ENCODE measurements at regions not wholly inside any gene's neighbourhood (a gene's known extent, or its start where the extent isn't known, plus 50 kb on each side); places are given as distances from the start of the nearest gene placed in this dataset.

DNA sequence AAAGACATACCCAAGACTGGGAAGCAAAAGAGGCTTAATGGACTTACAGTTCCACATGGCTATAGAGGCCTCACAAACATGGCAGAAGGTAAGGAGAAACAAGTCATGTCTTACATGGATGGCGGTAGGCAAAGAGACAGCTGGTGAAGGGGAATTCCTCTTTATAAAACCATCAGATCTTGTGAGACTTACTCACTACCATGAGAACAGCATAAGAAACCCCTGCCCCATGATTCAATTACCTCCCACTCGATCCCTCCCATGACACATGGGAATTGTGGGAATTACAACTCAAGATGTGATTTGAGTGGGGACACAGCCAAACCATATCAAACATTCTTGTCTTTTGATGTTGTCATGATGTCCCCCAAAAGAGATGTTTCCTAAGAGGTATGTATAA, 103.3 kb downstream of the DUSP10 start:
- DNase-seq, result no peak

DNA sequence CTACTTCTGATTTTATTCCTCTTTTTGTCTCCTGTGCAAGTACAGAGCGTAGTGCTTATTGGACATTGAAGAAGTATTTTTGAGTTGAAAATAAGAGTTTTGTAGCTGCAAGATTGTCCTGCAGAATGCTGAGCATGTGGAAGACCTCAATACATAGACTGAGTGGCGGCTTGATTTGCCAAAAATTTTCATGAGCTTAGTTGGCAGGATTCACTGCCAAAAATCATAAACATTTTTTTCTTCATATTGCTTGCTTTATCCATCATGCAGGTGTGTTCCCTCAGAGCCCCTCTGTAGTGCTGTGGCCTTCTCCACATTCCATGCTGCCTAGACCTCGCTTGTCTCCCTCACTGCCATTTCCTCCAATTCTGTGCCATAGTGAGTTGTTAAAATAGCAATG, 100.1 kb downstream of the DUSP10 start:
- DNase-seq, result no peak

DNA sequence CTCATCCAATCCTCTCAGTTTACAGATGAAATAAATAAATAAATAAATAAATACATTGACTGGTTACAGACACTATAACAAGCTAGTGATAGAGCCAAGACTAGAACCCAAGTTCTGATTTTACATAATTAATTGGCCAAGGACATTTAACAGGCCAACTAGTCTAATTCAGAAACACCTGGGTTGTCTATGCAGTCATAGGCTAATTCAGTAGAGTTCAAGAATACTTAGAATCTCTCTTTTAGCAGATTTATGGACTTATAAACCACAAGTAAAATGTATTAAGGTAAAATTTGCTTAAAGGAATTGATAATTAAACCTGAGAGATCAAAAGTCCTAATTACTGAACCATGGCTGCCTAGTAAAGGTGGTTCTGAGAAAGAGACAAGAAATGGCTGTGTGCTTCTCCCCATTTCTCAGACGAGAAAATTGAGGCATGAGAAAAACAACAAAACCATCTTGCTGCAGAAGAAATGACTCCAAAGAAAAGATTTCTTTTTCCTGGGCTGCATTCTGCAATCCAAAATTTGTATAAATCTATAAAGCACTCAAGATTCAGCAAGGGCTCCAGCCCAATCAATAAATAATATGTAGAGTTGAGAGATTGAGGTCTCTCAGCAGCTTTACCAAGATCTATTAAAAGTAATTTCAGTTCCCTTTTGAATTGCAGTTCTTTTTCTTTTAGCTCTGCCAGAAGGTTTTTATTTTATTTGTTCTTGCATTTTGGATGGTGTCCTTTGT, 98.3 kb downstream of the DUSP10 start:
- no peak for DNase-seq

DNA sequence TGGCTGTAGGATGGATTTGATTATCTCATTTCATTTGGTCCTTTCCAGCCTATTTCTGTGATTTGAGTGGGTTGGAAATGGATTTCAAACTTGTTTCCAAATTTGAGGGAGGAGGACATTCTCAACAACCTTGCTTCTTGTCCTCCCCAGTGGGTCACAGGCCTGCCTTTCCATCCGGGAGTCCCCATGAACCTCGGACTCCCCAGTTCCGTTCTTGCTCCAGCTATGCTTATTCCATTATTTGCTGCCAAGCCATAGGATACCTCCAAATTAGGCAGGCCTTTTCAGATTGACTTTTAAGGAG, 97.8 kb downstream of the DUSP10 start:
- no peak for DNase-seq

DNA sequence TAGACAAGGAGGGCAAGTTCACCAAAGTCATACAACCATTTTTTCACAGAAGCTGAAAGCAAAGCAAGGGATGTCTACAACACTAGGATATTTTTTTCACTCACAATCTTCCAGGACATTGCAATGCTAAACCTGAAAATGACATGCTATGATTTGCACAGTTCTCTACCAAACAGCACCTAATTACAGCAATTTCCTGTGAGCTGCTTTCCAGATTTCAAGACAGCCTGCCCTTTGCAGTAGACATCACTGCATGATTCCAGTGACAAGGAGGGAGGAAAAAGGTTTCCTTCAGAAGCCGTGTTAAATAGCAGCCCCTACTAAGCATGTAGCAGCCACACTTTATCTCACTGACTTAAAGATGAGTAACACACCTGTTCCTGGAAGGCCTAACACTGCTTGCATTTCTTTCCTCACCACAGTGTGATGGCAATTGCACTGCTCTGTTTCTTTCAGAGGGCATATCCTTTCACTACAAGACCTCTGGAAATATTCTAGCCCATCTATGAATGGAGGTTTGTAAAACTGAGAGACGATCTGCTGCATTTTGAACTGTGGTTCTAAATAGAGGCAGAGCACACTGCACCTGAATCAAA, 97.1 kb downstream of the DUSP10 start:
- DNase-seq, result no peak

- DNase-seq, result no peak
These were observed 93.7 kb downstream of the DUSP10 start for GRCh38 chr1:221648201-221648600.

All from stimulated activated CD4-positive, alpha-beta T cell treated with anti-CD3 and anti-CD28 coated beads, Interleukin-2, amount 100 ng/mL, for 48 hours (primary cell).